NB4 (cell line): ENCODE measurements at regions not wholly inside any gene's neighbourhood (a gene's known extent, or its start where the extent isn't known, plus 50 kb on each side); places are given as distances from the start of the nearest gene placed in this dataset.

Experiments used
- POLR2A ChIP-seq: IDR thresholded peaks from 2 replicates; pipeline ENCODE4 v1.6.1; 2011; ENCODE audit warnings: mild to moderate bottlenecking; ENCODE audit not compliant: insufficient read length; ENCODE audit errors: extremely low read depth
- TF ChIP-seq, protein P1 (sequence below): IDR thresholded peaks from one replicate; pipeline ENCODE4 v1.5.1; 2012; ENCODE audit warnings: low read depth, low read length
- TF ChIP-seq, protein P2 (sequence below): IDR thresholded peaks from 2 replicates; pipeline ENCODE4 v1.6.1; 2011; ENCODE audit warnings: low read depth, low read length

DNA sequence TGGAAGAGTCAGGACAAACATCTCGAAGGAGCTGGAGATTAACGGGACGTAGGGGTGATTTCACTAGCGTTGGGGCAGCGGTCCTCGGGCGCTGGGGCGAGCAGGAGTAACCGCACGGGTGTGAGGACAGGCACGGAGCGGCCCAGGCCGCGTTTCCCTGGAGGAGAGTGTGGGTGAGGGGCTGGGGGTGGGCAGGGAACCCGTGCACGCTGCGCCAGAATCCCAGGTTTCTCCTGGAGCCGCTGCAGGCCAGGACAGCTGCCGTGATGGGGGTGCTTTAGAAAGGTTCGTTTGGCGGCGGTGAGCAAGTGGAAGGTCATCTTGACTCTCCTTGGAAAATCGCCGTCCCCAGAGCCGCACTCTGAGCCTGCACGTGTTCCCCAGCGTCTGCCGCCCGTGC lies 290.2 kb upstream of the IRX1 start:
- TF ChIP-seq, protein P1, sequence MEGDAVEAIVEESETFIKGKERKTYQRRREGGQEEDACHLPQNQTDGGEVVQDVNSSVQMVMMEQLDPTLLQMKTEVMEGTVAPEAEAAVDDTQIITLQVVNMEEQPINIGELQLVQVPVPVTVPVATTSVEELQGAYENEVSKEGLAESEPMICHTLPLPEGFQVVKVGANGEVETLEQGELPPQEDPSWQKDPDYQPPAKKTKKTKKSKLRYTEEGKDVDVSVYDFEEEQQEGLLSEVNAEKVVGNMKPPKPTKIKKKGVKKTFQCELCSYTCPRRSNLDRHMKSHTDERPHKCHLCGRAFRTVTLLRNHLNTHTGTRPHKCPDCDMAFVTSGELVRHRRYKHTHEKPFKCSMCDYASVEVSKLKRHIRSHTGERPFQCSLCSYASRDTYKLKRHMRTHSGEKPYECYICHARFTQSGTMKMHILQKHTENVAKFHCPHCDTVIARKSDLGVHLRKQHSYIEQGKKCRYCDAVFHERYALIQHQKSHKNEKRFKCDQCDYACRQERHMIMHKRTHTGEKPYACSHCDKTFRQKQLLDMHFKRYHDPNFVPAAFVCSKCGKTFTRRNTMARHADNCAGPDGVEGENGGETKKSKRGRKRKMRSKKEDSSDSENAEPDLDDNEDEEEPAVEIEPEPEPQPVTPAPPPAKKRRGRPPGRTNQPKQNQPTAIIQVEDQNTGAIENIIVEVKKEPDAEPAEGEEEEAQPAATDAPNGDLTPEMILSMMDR: no peak
- no peak for TF ChIP-seq POLR2A
- TF ChIP-seq, protein P2, sequence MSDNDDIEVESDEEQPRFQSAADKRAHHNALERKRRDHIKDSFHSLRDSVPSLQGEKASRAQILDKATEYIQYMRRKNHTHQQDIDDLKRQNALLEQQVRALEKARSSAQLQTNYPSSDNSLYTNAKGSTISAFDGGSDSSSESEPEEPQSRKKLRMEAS: no peak
